ENCODE measurements at regions not wholly inside any gene's neighbourhood (a gene's known extent, or its start where the extent isn't known, plus 50 kb on each side); places are given as distances from the start of the nearest gene placed in this dataset.

- Histone ChIP-seq H3K36me3 (ENCODE audit: control insufficient read depth, insufficient read depth, low read length) (no peaks in the 10 kb centered on the region), H3K4me3 (ENCODE audit: low read depth, low read length) (no peak overlapping the region), H3K27me3 (ENCODE audit: control insufficient read depth, insufficient read depth, low read length) (no peaks in the 10 kb centered on the region)
- no peak for DNase-seq (ENCODE audit: low read depth)
- no peak for TF ChIP-seq CTCF (IDR thresholded peaks at IDR 0.05; ENCODE audit: insufficient read depth, low read length, poor library complexity, severe bottlenecking)
These were observed 855.6 kb downstream of the TSN start for GRCh38 chr2:122610948-122611609.

- no peak for TF ChIP-seq CTCF (IDR thresholded peaks at IDR 0.05; ENCODE audit: insufficient read depth, low read length, poor library complexity, severe bottlenecking)
- Histone ChIP-seq H3K36me3 (ENCODE audit: control insufficient read depth, insufficient read depth, low read length) (no peaks in the 10 kb centered on the region), H3K27me3 (ENCODE audit: control insufficient read depth, insufficient read depth, low read length) (no peaks in the 10 kb centered on the region), H3K4me3 (ENCODE audit: low read depth, low read length) (no peak overlapping the region)
- no peak for DNase-seq (ENCODE audit: low read depth)
These were observed 867.5 kb downstream of the TSN start for GRCh38 chr2:122622934-122623333.

- Histone ChIP-seq H3K4me3 (ENCODE audit: low read depth, low read length) (no peak overlapping the region), H3K36me3 (ENCODE audit: control insufficient read depth, insufficient read depth, low read length) (no peaks in the 10 kb centered on the region)
- no peak for TF ChIP-seq CTCF (IDR thresholded peaks at IDR 0.05; ENCODE audit: insufficient read depth, low read length, poor library complexity, severe bottlenecking)
These were observed 871.9 kb downstream of the TSN start for GRCh38 chr2:122627388-122627787.

GRCh38 chr2:122634256-122634655 is 878.8 kb downstream of the TSN start:
- no peak for TF ChIP-seq CTCF (IDR thresholded peaks at IDR 0.05; ENCODE audit: insufficient read depth, low read length, poor library complexity, severe bottlenecking)

More at GRCh38 chr2:122627388-122627787, 871.9 kb downstream of the TSN start:
- no peaks in the 10 kb centered on the region for H3K27me3 ChIP-seq (ENCODE audit: control insufficient read depth, insufficient read depth, low read length)
- DNase-seq (ENCODE audit: low read depth) = no peak

GRCh38 chr2:122634920-122635319 is 879.5 kb downstream of the TSN start:
- DNase-seq (ENCODE audit: low read depth) = no peak
- no peaks in the 10 kb centered on the region for H3K27me3 ChIP-seq (ENCODE audit: control insufficient read depth, insufficient read depth, low read length)
- H3K36me3 ChIP-seq (ENCODE audit: control insufficient read depth, insufficient read depth, low read length) = no peaks in the 10 kb centered on the region
- TF ChIP-seq CTCF (IDR thresholded peaks at IDR 0.05; ENCODE audit: insufficient read depth, low read length, poor library complexity, severe bottlenecking) = no peak
- no peak overlapping the region for H3K4me3 ChIP-seq (ENCODE audit: low read depth, low read length)

More at GRCh38 chr2:122634256-122634655, 878.8 kb downstream of the TSN start:
- no peaks in the 10 kb centered on the region for H3K36me3 ChIP-seq (ENCODE audit: control insufficient read depth, insufficient read depth, low read length)
- H3K4me3 ChIP-seq (ENCODE audit: low read depth, low read length) = no peak overlapping the region
- peak; percentile 75 for DNase-seq (ENCODE audit: low read depth)
- no peaks in the 10 kb centered on the region for H3K27me3 ChIP-seq (ENCODE audit: control insufficient read depth, insufficient read depth, low read length)

- Histone ChIP-seq H3K27me3 (ENCODE audit: control insufficient read depth, insufficient read depth, low read length) (no peaks in the 10 kb centered on the region), H3K4me3 (ENCODE audit: low read depth, low read length) (no peak overlapping the region), H3K36me3 (ENCODE audit: control insufficient read depth, insufficient read depth, low read length) (no peaks in the 10 kb centered on the region)
- DNase-seq (ENCODE audit: low read depth) = no peak
- no peak for TF ChIP-seq CTCF (IDR thresholded peaks at IDR 0.05; ENCODE audit: insufficient read depth, low read length, poor library complexity, severe bottlenecking)
These were observed 880.2 kb downstream of the TSN start for GRCh38 chr2:122635686-122636085.
